GM19035 (cell line): ENCODE measurements at regions not wholly inside any gene's neighbourhood (a gene's known extent, or its start where the extent isn't known, plus 50 kb on each side); places are given as distances from the start of the nearest gene placed in this dataset.
"Not testable (repeated sequence)": the region's sequence is repeated elsewhere in the genome, so short reads cannot be mapped to it uniquely, and the experiment has no call there.

Source experiments
- ATAC-seq: cut with Tn5 transposase; IDR thresholded peaks from one replicate; pipeline ENCODE4 v1.9.1; 2021; ENCODE audit not compliant: unreplicated experiment

DNA sequence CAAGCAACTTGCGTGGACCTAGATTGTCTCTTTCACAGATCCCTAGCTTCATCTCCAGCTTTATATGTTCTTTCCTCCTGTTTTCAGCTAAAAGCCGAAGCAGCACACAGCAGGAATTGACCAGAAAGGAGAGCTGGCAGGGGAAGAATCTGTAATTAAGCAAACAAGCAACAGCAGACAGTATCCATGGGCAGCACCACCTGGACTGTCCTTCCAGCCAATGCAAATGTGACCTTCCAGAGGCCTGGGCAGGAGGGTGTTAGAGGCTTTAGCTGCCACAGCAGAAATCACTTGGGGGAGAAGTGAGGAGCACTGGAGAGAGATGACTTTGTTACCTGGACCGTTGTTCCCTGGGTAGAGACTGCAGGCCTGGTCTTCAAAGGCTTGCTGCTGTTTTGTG lies 427.6 kb upstream of the GOT2 start:
- ATAC-seq = no peak

DNA sequence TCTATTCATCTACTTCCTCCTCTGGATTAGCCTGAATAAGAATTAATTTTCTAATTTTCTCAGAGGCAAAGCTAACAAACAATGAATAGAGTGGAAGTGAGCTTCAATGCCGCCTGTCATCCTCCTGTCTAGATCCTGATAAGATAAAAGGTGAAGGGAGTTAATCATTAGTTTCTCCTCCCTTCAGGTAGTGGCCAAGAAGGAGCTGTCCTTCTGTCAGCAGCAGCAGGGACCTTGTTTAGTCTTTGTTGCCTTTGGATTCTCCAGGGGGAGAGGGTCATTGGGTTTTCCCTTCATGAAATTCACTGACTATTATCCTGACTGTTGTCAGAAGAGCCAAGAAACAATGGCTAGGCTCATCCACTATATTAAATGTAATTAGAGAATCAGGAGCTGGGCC lies 420.2 kb upstream of the GOT2 start:
- ATAC-seq = no peak

- ATAC-seq = no peak
Observed at GRCh38 chr16:59148769-59149155, 414.6 kb upstream of the GOT2 start.

GRCh38 chr16:59148056-59148768 lies 414.1 kb upstream of the GOT2 start:
- ATAC-seq = no peak

- ATAC-seq = no peak
Observed at GRCh38 chr16:59146140-59146539, 412.0 kb upstream of the GOT2 start.

- ATAC-seq = no peak
Observed at GRCh38 chr16:59144841-59145240, 410.7 kb upstream of the GOT2 start.

- ATAC-seq = no peak
Observed at GRCh38 chr16:59144326-59144725, 410.2 kb upstream of the GOT2 start.

GRCh38 chr16:59126486-59126885 lies 392.4 kb upstream of the GOT2 start:
- no peak for ATAC-seq

GRCh38 chr16:59124056-59124455 lies 389.9 kb upstream of the GOT2 start:
- ATAC-seq = no peak

DNA sequence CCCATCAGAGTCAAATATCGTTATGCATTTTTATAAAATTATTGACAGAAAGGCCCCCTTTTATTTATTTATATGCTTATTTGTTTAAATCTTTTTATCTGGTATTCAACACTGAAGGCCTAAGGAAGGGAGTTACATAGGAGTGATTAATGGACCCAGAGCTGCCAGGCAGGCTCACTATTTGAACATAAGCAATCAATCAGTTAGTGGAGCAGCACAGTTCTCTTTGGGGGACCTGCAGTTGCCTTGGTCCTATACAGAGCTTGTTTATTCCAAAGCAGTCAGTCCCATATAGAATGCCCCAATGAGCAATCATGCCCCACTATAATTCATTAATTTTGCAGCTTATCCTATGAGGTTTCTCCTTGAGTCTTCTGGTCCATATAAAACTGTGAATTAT lies 389.4 kb upstream of the GOT2 start:
- no peak for ATAC-seq

DNA sequence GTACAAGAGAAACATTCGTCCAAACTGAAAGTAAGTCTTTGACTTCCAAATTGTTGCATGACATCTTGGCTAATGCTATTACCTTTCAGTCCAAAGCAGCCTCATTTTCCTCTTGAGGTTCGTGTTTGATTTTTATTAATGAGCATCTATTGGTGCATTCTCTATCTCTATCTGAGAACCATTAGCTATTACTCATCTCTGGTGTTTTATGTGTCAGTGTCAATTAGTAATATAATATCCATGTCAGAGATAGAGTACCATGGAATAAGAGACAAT lies 388.1 kb upstream of the GOT2 start:
- no peak for ATAC-seq

- ATAC-seq = no peak
Observed at GRCh38 chr16:59121411-59122261, 387.5 kb upstream of the GOT2 start.

DNA sequence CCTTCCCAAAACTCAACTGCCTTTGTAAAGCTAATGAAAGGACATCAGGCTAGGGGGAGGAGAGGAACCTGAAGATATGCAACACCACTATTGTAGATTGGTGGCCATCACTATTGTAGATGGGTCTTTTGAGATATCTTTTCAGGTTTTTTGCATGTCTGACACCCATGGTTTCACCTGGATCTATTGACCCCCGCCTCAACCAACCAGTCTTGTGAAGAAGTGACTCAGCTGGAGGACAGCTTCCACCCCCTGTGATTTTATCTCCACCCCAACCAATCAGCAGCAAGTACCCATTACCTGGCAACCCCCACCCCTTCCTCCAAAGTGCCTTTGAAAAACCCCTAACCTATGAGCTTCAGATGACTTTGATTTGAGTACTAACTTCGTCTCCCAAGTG lies 382.6 kb upstream of the GOT2 start:
- ATAC-seq = no peak

GRCh38 chr16:59114790-59115189 lies 380.7 kb upstream of the GOT2 start:
- ATAC-seq = no peak

DNA sequence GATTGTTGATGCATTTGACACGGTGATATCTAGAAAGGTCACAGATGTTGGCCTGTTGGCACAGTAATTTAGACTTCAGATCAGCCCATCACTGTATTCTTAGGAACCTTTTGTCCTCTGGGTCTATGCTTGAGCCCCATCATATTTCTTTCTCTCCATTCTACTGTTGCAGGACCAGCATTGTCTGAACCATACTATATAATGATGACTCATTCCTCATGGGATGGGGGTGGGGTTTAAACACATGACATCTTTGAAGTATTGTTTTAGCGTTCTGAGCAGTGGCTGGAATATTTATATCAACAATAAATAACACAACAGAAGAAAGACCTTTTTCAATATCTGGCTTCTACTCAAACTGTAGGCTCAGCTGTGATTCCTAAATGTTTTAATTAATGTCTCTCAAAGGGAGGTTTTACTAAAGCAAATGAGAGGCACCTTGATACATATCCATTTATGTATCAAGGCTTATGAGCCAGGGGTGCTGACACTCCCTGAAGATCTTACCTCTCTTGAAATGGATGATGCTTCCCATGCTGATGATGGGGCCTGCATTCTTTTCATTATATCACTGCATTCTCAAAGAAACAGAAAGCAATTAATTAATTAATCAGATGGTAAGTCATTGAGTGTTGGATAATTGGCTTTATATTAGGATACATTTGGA lies 379.0 kb upstream of the GOT2 start:
- no peak for ATAC-seq

GRCh38 chr16:59111280-59111679 lies 377.2 kb upstream of the GOT2 start:
- no peak for ATAC-seq

GRCh38 chr16:59108374-59108773 lies 374.3 kb upstream of the GOT2 start:
- no peak for ATAC-seq

DNA sequence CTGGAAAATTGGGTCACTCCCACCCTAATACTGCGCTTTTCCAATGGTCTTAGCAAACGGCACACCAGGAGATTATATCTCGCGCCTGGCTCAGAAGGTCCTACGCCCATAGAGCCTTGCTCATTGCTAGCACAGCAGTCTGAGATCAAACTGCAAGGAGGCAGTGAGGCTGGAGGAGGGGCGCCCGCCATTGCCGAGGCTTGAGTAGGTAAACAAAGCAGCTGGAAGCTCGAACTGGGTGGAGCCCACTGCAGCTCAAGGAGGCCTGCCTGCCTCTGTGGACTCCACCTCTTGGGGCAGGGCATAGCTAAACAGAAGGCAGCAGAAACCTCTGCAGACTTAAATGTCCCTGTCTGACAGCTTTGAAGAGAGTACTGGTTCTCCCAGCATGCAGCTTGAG lies 362.6 kb upstream of the GOT2 start:
- not testable (repeated sequence) for ATAC-seq

DNA sequence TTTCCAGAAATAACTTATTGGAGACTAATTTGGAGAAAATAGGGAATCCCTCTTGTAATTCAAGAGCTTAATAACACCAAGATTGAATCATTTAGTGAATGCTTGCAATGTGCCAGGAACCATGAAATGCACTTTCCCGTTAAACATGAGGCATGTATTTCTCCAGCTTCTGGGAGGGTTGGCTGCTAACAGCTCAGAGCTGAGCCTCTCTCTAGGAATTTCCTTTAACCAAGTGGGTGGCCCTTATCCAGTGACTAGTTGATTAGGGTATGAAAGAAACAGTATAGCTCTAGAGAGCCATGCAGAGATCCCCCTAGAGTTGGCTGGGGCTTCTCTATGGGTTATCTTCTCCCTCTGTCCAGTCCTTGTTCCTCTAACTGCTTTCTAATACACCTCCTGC lies 356.4 kb upstream of the GOT2 start:
- no peak for ATAC-seq

DNA sequence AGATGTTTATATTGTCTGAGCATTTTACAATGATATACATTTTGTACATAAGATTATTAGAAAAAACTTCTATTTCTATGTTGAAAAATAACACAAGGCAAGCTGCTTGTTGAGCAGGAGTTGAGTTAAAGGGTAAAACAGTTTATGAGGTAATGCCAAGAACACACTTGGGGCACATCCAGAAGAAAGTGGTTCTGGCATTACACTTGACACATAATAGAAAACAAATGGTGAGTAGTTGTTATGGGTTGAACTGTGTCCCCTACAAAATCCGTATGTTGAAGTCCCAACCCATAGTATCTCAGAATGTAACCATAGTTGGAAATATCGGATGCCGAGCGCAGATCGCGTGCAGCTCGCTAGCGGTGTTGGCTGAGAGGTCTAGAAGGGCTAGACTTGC lies 354.3 kb upstream of the GOT2 start:
- ATAC-seq = no peak

- ATAC-seq = no peak
Observed at GRCh38 chr16:59087641-59088040, 353.5 kb upstream of the GOT2 start.

DNA sequence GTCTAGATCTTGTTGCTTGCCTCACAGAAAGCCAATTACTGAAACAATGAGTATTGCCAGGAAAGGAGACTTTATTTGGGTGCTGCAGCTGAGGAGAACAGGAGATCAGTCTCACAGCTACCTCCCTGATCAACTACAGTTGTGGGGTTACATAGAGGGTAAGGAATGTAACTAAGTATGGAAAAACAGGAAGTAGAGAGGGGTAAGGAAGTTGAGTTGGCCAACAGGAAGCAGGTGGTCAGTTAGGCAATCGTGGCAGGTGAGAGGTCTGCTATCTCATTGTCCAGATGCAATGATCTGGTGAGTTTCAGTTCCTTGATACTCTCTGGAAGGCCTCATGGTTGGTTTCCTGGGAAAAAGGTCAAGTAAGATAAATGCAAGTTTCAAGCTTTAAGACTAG lies 333.1 kb upstream of the GOT2 start:
- ATAC-seq = no peak
